Testis (tissue), 2 donors: ENCODE measurements at regions not wholly inside any gene's neighbourhood (a gene's known extent, or its start where the extent isn't known, plus 50 kb on each side); places are given as distances from the start of the nearest gene placed in this dataset.

Experiments
- DNase-seq: peaks from one replicate; pipeline ENCODE4 v3.0.0-alpha.2; 2019
- H3K27ac ChIP-seq, 2 donors: fragments of 200-600 bp; sonication (generic); one replicate each; pipeline ENCODE4 v1.5.1; 2019
- H3K27me3 ChIP-seq: fragments of 200-600 bp; sonication (generic); one replicate; pipeline ENCODE4 v1.5.1; 2019
- H3K36me3 ChIP-seq: fragments of 200-600 bp; sonication (generic); one replicate; pipeline ENCODE4 v1.5.1; 2017; ENCODE audit warnings: low read depth; ENCODE audit errors: missing control alignments
- H3K4me1 ChIP-seq: fragments of 200-600 bp; sonication (generic); one replicate; pipeline ENCODE4 v1.5.1; 2019
- H3K4me3 ChIP-seq, 2 donors: fragments of 200-600 bp; sonication (generic); one replicate each; pipeline ENCODE4 v1.5.1; 2017 to 2019
- H3K9me3 ChIP-seq: fragments of 200-600 bp; sonication (generic); one replicate; pipeline ENCODE4 v1.5.1; 2017
- CTCF ChIP-seq, 3 experiments: fragments of 450-650 bp in 2 of 3; fragments of 200-600 bp in 1 of 3; sonication (generic) in 1 of 3; IDR thresholded peaks; one replicate each; pipeline ENCODE4 v1.5.1; 2016 to 2019; ENCODE audit warnings: antibody characterized with exemption in 3 of 3, mild to moderate bottlenecking in 2 of 3, moderate library complexity in 1 of 3
- POLR2A ChIP-seq: fragments of 450-650 bp; IDR thresholded peaks from one replicate; pipeline ENCODE4 v1.6.1; 2017; ENCODE audit warnings: antibody characterized with exemption, mild to moderate bottlenecking, moderate library complexity
- WGBS, 2 donors: methylation state at CpG; one replicate each; pipeline ENCODE4 v1.1.5; 2018; 5-methylcytosine and 5-hydroxymethylcytosine counted together
- intact Hi-C: fragments of 100-400 bp; cut with DNase I; formaldehyde crosslinking; loops from one replicate; pipeline ENCODE4 v1.15.1; 2023; ENCODE audit warnings: low total_unique reads

- Histone ChIP-seq H3K27ac (no peak overlapping the region), H3K9me3 (no peaks in the 10 kb centered on the region), H3K4me1 (no peaks in the 10 kb centered on the region), H3K4me3 (no peak overlapping the region), H3K36me3 (no peaks in the 10 kb centered on the region), H3K27me3 (no peaks in the 10 kb centered on the region)
- DNase-seq: no peak
- TF ChIP-seq POLR2A (no peak), CTCF (IDR thresholded peaks at IDR 0.05) (no peak)
- 88 to 93% methylated on average over 3 of the region's 3 CpGs for WGBS, 2 donors
- intact Hi-C loops: no loop called here
These were observed 175.6 kb upstream of the FANCL start for GRCh38 chr2:58416696-58417095.

GRCh38 chr2:58414506-58414905 lies 173.4 kb upstream of the FANCL start:
- Histone ChIP-seq H3K9me3 (no peaks in the 10 kb centered on the region), H3K36me3 (no peaks in the 10 kb centered on the region), H3K27ac (no peak overlapping the region), H3K4me1 (no peaks in the 10 kb centered on the region), H3K27me3 (no peaks in the 10 kb centered on the region), H3K4me3 (no peak overlapping the region)
- no peak for DNase-seq
- 83 to 88% methylated on average over 2 of the region's 2 CpGs for WGBS, 2 donors
- intact Hi-C loops: no loop called here
- TF ChIP-seq POLR2A (no peak), CTCF (IDR thresholded peaks at IDR 0.05) (no peak)

- 45 to 60% methylated on average over 2 of the region's 2 CpGs for whole genome bisulfite sequencing, 2 donors
- Histone ChIP-seq H3K27me3 (no peaks in the 10 kb centered on the region), H3K27ac (no peak overlapping the region), H3K9me3 (no peaks in the 10 kb centered on the region), H3K4me1 (no peaks in the 10 kb centered on the region), H3K4me3 (no peak overlapping the region), H3K36me3 (no peaks in the 10 kb centered on the region)
- TF ChIP-seq CTCF (IDR thresholded peaks at IDR 0.05) (no peak), POLR2A (no peak)
- intact Hi-C loops: no loop called here
- no peak for DNase-seq
These were observed 169.4 kb upstream of the FANCL start for GRCh38 chr2:58410549-58410948.

- Histone ChIP-seq H3K4me3 (no peak overlapping the region), H3K36me3 (no peaks in the 10 kb centered on the region), H3K27me3 (no peaks in the 10 kb centered on the region), H3K4me1 (no peaks in the 10 kb centered on the region), H3K27ac (no peak overlapping the region), H3K9me3 (no peaks in the 10 kb centered on the region)
- TF ChIP-seq CTCF (IDR thresholded peaks at IDR 0.05): no peak
- no peak for TF ChIP-seq POLR2A
- 88% methylated on average over 4 of the region's 4 CpGs for WGBS, 2 donors
- intact Hi-C loops: no loop called here
- no peak for DNase-seq
These were observed 166.4 kb upstream of the FANCL start for GRCh38 chr2:58407487-58407886.

GRCh38 chr2:58405341-58405740 lies 164.2 kb upstream of the FANCL start:
- Histone ChIP-seq H3K27me3 (no peaks in the 10 kb centered on the region), H3K36me3 (no peaks in the 10 kb centered on the region), H3K9me3 (no peaks in the 10 kb centered on the region), H3K4me3 (no peak overlapping the region), H3K4me1 (no peaks in the 10 kb centered on the region), H3K27ac (no peak overlapping the region)
- DNase-seq: no peak
- intact Hi-C loops: no loop called here
- TF ChIP-seq CTCF (IDR thresholded peaks at IDR 0.05): no peak
- TF ChIP-seq POLR2A: no peak
- 63 to 64% methylated on average over 1 of the region's 1 CpG for WGBS, 2 donors
